Activated CD4-positive, alpha-beta T cell treated with anti-CD3 and anti-CD28 coated beads, Interleukin-2, amount 10 ng/mL, durations not matched to agents 24 days and 14 days (primary cell): ENCODE measurements at regions not wholly inside any gene's neighbourhood (a gene's known extent, or its start where the extent isn't known, plus 50 kb on each side); places are given as distances from the start of the nearest gene placed in this dataset.

Experiments used
- DNase-seq: peaks from one replicate; pipeline ENCODE4 v3.0.0; 2022
- H3K27ac Mint-ChIP-seq: one replicate; pipeline ENCODE4 v1.8.0; 2022; ENCODE audit warnings: mild to moderate bottlenecking, mixed read lengths
- H3K27me3 Mint-ChIP-seq: one replicate; pipeline ENCODE4 v1.8.0; 2022; ENCODE audit warnings: mixed read lengths
- H3K36me3 Mint-ChIP-seq: one replicate; pipeline ENCODE4 v1.8.0; 2022; ENCODE audit warnings: low read depth, mild to moderate bottlenecking, mixed read lengths
- H3K4me1 Mint-ChIP-seq: one replicate; pipeline ENCODE4 v1.8.0; 2021; ENCODE audit warnings: mixed read lengths
- H3K4me3 Mint-ChIP-seq: one replicate; pipeline ENCODE4 v1.8.0; 2022; ENCODE audit warnings: mild to moderate bottlenecking, moderate library complexity, mixed read lengths
- H3K9me3 Mint-ChIP-seq: one replicate; pipeline ENCODE4 v1.8.0; 2021; ENCODE audit warnings: mixed read lengths
- intact Hi-C: fragments of 100-400 bp; cut with micrococcal nuclease; formaldehyde crosslinking; loops from one replicate; pipeline ENCODE4 v1.15.1; 2023

GRCh38 chr6:90406142-90406794, 109.6 kb upstream of the BACH2 start:
- H3K4me1 Mint-ChIP-seq, result peaks cover 67% of the 10 kb centered on the region
- peak; percentile 77 for DNase-seq
- H3K4me3 Mint-ChIP-seq, result peak overlapping the region; percentile 12
- intact Hi-C loops, result loop anchor here (1.0 kb wide), 3 partner anchors 8 to 52 kb away; no protein-coding TSS in a partner anchor
- H3K27me3 Mint-ChIP-seq, result no peaks in the 10 kb centered on the region
- peaks cover 7% of the 10 kb centered on the region for H3K36me3 Mint-ChIP-seq
- peaks cover 10% of the 10 kb centered on the region for H3K9me3 Mint-ChIP-seq
- H3K27ac Mint-ChIP-seq, result peak overlapping the region; percentile 82

- H3K4me3 Mint-ChIP-seq, result peak overlapping the region; percentile 29
- H3K4me1 Mint-ChIP-seq, result peaks cover 71% of the 10 kb centered on the region
- no peaks in the 10 kb centered on the region for H3K9me3 Mint-ChIP-seq
- intact Hi-C loops, result no loop called here
- no peaks in the 10 kb centered on the region for H3K36me3 Mint-ChIP-seq
- peak overlapping the region; percentile 88 for H3K27ac Mint-ChIP-seq
- no peaks in the 10 kb centered on the region for H3K27me3 Mint-ChIP-seq
- DNase-seq, result no peak
Measured at GRCh38 chr6:90403489-90404381, 107.1 kb upstream of the BACH2 start.

DNA sequence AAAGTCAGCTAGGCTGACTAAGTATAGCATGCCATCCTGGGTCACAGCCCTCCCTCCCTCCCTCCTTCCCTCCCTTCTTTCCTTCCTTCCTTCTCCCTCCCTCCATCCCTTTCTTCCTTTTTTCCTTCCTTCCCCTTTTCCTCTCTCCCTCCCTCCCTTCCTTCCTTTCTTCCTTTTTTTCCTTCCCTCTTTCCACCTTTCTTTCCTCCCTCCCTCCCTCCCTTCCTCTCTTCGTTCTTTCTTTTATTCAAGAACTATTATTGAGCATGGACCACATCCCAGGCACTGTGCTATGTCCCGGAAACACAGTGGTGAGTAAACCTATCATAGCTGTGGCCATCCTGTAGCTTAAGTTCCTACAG, 106.2 kb upstream of the BACH2 start:
- Mint-ChIP-seq H3K4me3 (peak overlapping the region; percentile 29), H3K36me3 (no peaks in the 10 kb centered on the region), H3K27ac (peak overlapping the region; percentile 91), H3K9me3 (no peaks in the 10 kb centered on the region), H3K27me3 (no peaks in the 10 kb centered on the region), H3K4me1 (peaks cover 81% of the 10 kb centered on the region)
- intact Hi-C loops, result loop anchor here (1.0 kb wide), 2 partner anchors 22 to 55 kb away; no protein-coding TSS in a partner anchor
- DNase-seq, result no peak

DNA sequence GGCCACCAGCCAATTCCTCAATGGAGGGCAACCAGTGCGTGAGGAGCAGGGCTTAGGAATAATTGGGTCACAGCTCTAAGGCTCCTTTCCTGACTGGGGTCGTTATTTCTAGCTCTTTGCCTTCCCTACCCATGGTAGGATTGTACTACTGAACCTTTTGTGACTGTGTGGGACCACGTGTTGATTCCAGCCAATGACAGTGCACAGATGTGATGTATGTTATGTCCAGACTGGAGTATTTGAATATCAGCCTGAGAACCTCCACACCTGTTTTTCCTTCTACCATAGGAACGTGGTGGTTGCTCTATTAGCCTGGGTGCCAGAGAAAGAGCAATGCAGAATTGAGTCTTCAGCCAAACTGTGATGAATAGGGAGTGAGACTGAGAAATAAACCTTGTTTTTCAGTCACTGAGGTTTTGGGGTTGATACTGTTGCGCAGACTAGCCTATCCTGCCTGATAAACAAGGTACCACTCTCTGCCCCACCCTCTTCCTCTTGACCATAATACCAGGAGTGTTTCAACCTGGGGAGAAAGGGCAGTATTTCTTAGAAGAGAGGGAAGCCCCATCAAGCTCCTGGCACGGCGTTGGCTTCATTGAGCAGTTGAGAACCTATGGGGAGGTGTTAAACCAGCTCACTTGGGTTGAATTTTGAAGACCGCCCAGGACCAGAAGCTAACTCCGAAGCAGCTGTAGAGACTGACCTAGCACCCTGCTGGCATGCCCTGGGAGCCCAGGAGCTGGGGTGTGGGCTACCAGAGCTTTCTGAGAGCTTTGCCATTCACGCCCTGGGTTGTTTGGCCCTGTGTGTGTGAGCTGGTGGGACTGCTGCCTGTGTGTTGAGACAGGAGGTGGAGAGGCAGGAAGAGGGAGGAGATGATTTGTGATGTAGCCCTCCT, 105.5 kb upstream of the BACH2 start:
- Mint-ChIP-seq H3K9me3 (no peaks in the 10 kb centered on the region), H3K36me3 (no peaks in the 10 kb centered on the region), H3K4me3 (peak overlapping the region; percentile 61), H3K4me1 (peaks cover 83% of the 10 kb centered on the region), H3K27ac (peak overlapping the region; percentile 91), H3K27me3 (no peaks in the 10 kb centered on the region)
- intact Hi-C loops, result loop anchor here (1.0 kb wide), 2 partner anchors 23 to 56 kb away; no protein-coding TSS in a partner anchor
- peak; percentile 81 for DNase-seq

DNA sequence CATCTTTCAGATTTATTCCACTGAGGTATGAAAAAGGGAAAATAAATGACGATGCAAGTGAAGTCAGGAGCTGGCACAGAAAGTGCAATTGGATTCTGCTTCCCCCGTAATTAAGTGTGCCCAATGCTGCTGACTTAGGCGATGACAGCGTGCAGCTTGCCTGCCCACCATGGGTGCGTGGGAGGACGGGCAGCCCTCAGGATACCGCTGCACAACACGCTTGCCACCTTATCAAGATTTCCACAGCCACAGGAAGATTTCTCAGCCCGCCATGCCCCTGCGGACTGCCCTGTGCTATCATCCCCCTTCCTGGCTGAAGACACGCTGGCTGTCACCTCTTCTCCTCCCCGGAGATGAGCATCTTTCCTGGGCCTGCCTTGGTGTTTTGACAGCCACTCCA, 103.3 kb upstream of the BACH2 start:
- Mint-ChIP-seq H3K27me3 (no peaks in the 10 kb centered on the region), H3K4me1 (peaks cover 83% of the 10 kb centered on the region), H3K27ac (peak overlapping the region; percentile 99), H3K36me3 (no peaks in the 10 kb centered on the region), H3K9me3 (no peaks in the 10 kb centered on the region), H3K4me3 (no peak overlapping the region)
- intact Hi-C loops, result loop anchor here (2.0 to 10.0 kb wide), 5 partner anchors 49 to 208 kb away; partner anchors contain the start of gene MAP3K7
- no peak for DNase-seq

DNA sequence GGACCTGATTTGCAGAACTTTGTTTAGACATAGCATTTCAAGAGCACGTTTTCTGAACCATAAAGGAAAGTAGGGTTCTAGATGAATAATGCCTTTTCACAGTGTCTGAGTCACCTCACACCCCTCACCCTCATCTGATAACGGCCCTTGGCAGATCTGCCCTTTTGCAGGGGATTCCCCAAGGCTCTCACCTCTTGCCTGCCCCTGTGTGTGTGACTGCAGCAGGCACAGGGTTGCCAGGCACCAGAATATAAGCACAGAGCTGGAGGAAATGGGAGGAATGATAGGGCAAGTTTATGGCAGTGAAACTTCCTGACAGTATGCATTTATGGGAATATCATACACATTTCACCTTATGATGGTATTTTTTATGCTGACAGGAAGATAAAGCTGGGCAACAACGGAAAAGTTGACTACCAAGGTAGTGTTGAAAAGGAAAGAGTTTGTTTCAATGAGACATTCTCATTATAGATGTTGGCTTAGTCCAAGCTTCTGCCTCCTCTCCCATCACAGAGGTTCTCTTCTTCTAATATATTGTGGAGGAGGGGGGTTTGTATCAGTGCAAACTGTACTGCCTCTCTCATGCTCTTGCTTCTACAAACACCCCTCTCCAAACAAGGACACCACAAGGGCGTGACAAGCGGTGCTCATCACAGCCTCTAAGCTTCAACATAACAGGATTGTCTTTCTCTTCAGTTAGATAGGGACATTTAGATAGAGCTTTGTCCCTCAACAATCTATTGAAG, 101.5 kb upstream of the BACH2 start:
- DNase-seq, result peak; percentile 92
- Mint-ChIP-seq H3K27ac (peak overlapping the region; percentile 99), H3K4me1 (peaks cover 84% of the 10 kb centered on the region)

GRCh38 chr6:90397047-90397446, 100.4 kb upstream of the BACH2 start:
- H3K27ac Mint-ChIP-seq, result peak overlapping the region; percentile 99
- no peaks in the 10 kb centered on the region for H3K9me3 Mint-ChIP-seq
- peak overlapping the region; percentile 62 for H3K4me3 Mint-ChIP-seq
- H3K4me1 Mint-ChIP-seq, result peaks cover 78% of the 10 kb centered on the region
- H3K27me3 Mint-ChIP-seq, result no peaks in the 10 kb centered on the region
- DNase-seq, result no peak
- intact Hi-C loops, result loop anchor here (1.0 to 10.0 kb wide), 4 partner anchors 112 to 205 kb away; partner anchors contain the start of gene MAP3K7
- H3K36me3 Mint-ChIP-seq, result no peaks in the 10 kb centered on the region

More for the DNA sequence above, 101.5 kb upstream of the BACH2 start:
- no peaks in the 10 kb centered on the region for H3K27me3 Mint-ChIP-seq
- H3K36me3 Mint-ChIP-seq, result no peaks in the 10 kb centered on the region
- H3K9me3 Mint-ChIP-seq, result no peaks in the 10 kb centered on the region
- intact Hi-C loops, result loop anchor here (1.0 to 10.0 kb wide), 15 partner anchors 8 to 319 kb away; partner anchors contain the start of gene MAP3K7
- peak overlapping the region; percentile 62 for H3K4me3 Mint-ChIP-seq

DNA sequence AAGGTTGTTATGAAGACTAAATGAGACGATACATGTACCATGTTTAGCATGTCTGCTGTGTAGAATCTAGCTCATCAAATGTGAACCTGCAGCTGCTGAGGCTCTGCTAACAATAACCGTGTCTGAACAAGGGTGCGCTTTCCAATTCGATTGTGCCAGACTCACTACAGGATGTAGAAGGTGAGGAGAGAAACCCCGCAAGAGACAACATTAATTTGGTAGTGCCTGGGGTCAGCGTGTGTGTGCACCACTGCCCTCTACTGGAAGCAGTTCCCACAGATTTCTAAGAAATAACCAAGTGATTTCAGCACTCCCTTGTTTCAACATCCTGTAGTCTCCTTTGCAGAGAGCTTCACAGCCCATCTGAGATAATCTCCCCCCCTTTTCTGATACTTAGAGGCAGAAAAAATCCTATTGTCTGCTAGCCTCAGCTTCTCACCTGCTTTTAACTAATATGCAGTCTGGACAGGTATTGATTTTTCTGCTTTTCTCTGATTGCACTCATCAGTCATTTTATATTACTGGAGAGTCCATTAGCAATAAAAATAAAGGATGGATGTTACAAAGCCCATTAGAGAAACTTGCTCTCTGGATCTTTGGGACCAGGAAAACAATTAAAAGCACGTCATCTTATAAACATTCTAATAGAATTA, 96.7 kb upstream of the BACH2 start:
- no peak overlapping the region for H3K4me3 Mint-ChIP-seq
- H3K27me3 Mint-ChIP-seq, result no peaks in the 10 kb centered on the region
- intact Hi-C loops, result loop anchor here (1.0 to 10.0 kb wide), 8 partner anchors 23 to 453 kb away; partner anchors contain the start of gene MAP3K7
- peaks cover 60% of the 10 kb centered on the region for H3K4me1 Mint-ChIP-seq
- no peaks in the 10 kb centered on the region for H3K9me3 Mint-ChIP-seq
- H3K27ac Mint-ChIP-seq, result peak overlapping the region; percentile 35
- no peaks in the 10 kb centered on the region for H3K36me3 Mint-ChIP-seq
- DNase-seq, result peak; percentile 93

DNA sequence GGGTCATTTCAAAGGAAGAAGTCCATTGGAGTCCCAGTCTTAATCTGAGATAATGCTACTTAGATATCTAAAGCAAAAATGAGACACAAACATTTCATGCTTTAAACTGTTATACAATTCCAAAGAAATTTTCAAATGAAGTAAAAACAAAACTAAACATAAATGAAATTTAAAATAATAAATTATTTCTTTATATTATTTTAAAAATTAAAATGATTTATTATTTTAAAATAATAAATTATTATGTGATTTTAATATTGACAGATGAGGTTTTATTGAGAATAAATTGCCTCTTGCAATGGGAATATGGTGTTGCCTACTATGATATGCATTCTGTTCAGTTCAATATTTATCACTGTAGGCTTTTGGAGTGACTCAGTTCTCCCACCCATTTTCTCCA, 93.7 kb upstream of the BACH2 start:
- Mint-ChIP-seq H3K9me3 (no peaks in the 10 kb centered on the region), H3K27me3 (no peaks in the 10 kb centered on the region), H3K4me3 (no peak overlapping the region), H3K4me1 (peaks cover 43% of the 10 kb centered on the region), H3K36me3 (no peaks in the 10 kb centered on the region), H3K27ac (no peak overlapping the region)
- no peak for DNase-seq
- intact Hi-C loops, result loop anchor here (10.0 kb wide), 2 partner anchors 176 to 194 kb away; partner anchors contain the start of gene MAP3K7

- H3K4me3 Mint-ChIP-seq, result no peak overlapping the region
- no peaks in the 10 kb centered on the region for H3K27me3 Mint-ChIP-seq
- H3K9me3 Mint-ChIP-seq, result no peaks in the 10 kb centered on the region
- H3K36me3 Mint-ChIP-seq, result no peaks in the 10 kb centered on the region
- intact Hi-C loops, result no loop called here
- peaks cover 39% of the 10 kb centered on the region for H3K4me1 Mint-ChIP-seq
- DNase-seq, result no peak
- H3K27ac Mint-ChIP-seq, result peak overlapping the region; percentile 73
Measured at GRCh38 chr6:90388395-90388794, 91.8 kb upstream of the BACH2 start.

GRCh38 chr6:90387826-90388225, 91.2 kb upstream of the BACH2 start:
- intact Hi-C loops, result no loop called here
- Mint-ChIP-seq H3K36me3 (no peaks in the 10 kb centered on the region), H3K27me3 (no peaks in the 10 kb centered on the region), H3K4me1 (peaks cover 38% of the 10 kb centered on the region), H3K4me3 (no peak overlapping the region), H3K9me3 (no peaks in the 10 kb centered on the region), H3K27ac (no peak overlapping the region)
- no peak for DNase-seq

- no peak overlapping the region for H3K4me3 Mint-ChIP-seq
- no peak for DNase-seq
- H3K9me3 Mint-ChIP-seq, result no peaks in the 10 kb centered on the region
- no peaks in the 10 kb centered on the region for H3K27me3 Mint-ChIP-seq
- intact Hi-C loops, result no loop called here
- H3K36me3 Mint-ChIP-seq, result no peaks in the 10 kb centered on the region
- no peak overlapping the region for H3K27ac Mint-ChIP-seq
- peaks cover 41% of the 10 kb centered on the region for H3K4me1 Mint-ChIP-seq
Measured at GRCh38 chr6:90387383-90387775, 90.7 kb upstream of the BACH2 start.
